ENCODE measurements at regions not wholly inside any gene's neighbourhood (a gene's known extent, or its start where the extent isn't known, plus 50 kb on each side); places are given as distances from the start of the nearest gene placed in this dataset.

GRCh38 chr1:222023025-222023424 is 281.1 kb upstream of the DUSP10 start:
- H3K36me3 ChIP-seq (replicated peaks; ENCODE audit: low read depth, low read length) = no peaks in the 10 kb centered on the region
- H4K20me1 ChIP-seq (ENCODE audit: insufficient read depth, low read length) = no peaks in the 10 kb centered on the region
- TF ChIP-seq, protein P1, sequence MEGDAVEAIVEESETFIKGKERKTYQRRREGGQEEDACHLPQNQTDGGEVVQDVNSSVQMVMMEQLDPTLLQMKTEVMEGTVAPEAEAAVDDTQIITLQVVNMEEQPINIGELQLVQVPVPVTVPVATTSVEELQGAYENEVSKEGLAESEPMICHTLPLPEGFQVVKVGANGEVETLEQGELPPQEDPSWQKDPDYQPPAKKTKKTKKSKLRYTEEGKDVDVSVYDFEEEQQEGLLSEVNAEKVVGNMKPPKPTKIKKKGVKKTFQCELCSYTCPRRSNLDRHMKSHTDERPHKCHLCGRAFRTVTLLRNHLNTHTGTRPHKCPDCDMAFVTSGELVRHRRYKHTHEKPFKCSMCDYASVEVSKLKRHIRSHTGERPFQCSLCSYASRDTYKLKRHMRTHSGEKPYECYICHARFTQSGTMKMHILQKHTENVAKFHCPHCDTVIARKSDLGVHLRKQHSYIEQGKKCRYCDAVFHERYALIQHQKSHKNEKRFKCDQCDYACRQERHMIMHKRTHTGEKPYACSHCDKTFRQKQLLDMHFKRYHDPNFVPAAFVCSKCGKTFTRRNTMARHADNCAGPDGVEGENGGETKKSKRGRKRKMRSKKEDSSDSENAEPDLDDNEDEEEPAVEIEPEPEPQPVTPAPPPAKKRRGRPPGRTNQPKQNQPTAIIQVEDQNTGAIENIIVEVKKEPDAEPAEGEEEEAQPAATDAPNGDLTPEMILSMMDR (IDR thresholded peaks at IDR 0.05; ENCODE audit: low read depth, low read length) = no peak
- TF ChIP-seq EZH2phosphoT487 (IDR thresholded peaks at IDR 0.05; ENCODE audit: low read depth) = no peak
- no peak overlapping the region for H3K4me2 ChIP-seq (ENCODE audit: low read length)
- no peak overlapping the region for H3K27ac ChIP-seq (ENCODE audit: low read length)
- H3K79me2 ChIP-seq (ENCODE audit: low read length) = no peaks in the 10 kb centered on the region
- no peak overlapping the region for H2AFZ ChIP-seq (ENCODE audit: low read depth, low read length)
- H3K9me3 ChIP-seq (ENCODE audit: insufficient read depth, low read length) = no peaks in the 10 kb centered on the region
- H3K4me3 ChIP-seq (ENCODE audit: low read length) = no peak overlapping the region
- no peaks in the 10 kb centered on the region for H3K27me3 ChIP-seq (ENCODE audit: low read depth, low read length)
- no peak overlapping the region for H3K9ac ChIP-seq (ENCODE audit: low read length)
- no peaks in the 10 kb centered on the region; the same call in 1 of the 2 replicates for H3K4me1 ChIP-seq (ENCODE audit: low read length)

DNA sequence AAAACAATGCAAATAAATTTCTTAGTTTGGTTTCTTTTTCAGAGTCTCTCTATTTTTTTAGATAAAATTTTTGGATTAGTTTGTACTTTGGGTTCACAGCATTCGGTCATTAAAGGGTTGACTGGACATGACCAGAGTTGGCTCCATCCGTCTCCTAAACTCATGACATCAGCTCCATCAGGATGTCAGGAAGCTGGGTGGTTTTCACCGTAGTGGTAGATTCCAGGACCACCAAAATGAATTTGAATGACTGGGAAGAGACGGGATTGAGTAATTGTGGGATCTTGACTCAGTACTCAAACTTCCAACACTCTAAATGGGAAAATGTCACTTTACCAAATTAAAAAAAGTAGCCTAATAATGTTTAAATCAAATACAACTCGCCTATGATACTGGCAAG is 279.2 kb upstream of the DUSP10 start:
- H3K9me3 ChIP-seq (ENCODE audit: insufficient read depth, low read length) = no peaks in the 10 kb centered on the region
- H4K20me1 ChIP-seq (ENCODE audit: insufficient read depth, low read length) = no peaks in the 10 kb centered on the region
- no peaks in the 10 kb centered on the region; the same call in 1 of the 2 replicates for H3K4me1 ChIP-seq (ENCODE audit: low read length)
- no peaks in the 10 kb centered on the region for H3K79me2 ChIP-seq (ENCODE audit: low read length)
- H3K27ac ChIP-seq (ENCODE audit: low read length) = no peak overlapping the region
- no peak overlapping the region for H3K4me3 ChIP-seq (ENCODE audit: low read length)
- H3K36me3 ChIP-seq (replicated peaks; ENCODE audit: low read depth, low read length) = no peaks in the 10 kb centered on the region
- TF ChIP-seq EZH2phosphoT487 (IDR thresholded peaks at IDR 0.05; ENCODE audit: low read depth) = no peak
- TF ChIP-seq, protein P1 (IDR thresholded peaks at IDR 0.05; ENCODE audit: low read depth, low read length) = no peak
- no peak overlapping the region for H2AFZ ChIP-seq (ENCODE audit: low read depth, low read length)
- H3K9ac ChIP-seq (ENCODE audit: low read length) = no peak overlapping the region
- H3K4me2 ChIP-seq (ENCODE audit: low read length) = no peak overlapping the region
- H3K27me3 ChIP-seq (ENCODE audit: low read depth, low read length) = no peaks in the 10 kb centered on the region

DNA sequence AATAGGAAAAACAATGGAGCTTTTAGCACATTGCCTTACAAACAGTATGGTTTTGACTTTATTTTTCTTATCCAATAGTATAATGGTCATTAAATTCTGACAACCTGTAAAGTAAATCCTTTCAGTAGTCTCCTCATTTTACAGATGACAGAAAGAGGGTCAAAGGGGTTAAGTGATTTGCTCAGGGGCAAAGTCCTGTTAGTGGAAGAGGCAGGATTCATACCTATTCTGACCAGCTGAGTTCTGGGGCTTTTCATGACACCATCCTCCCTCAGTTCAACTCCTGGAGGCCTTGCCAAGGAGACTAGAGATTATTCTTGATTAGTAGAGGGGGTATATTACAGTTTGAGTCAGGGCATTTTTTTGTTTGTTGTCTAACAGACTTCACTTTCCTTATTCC is 278.7 kb upstream of the DUSP10 start:
- H3K4me3 ChIP-seq (ENCODE audit: low read length) = no peak overlapping the region
- TF ChIP-seq, protein P1 (IDR thresholded peaks at IDR 0.05; ENCODE audit: low read depth, low read length) = no peak
- no peak for TF ChIP-seq EZH2phosphoT487 (IDR thresholded peaks at IDR 0.05; ENCODE audit: low read depth)
- H3K27ac ChIP-seq (ENCODE audit: low read length) = no peak overlapping the region
- H4K20me1 ChIP-seq (ENCODE audit: insufficient read depth, low read length) = no peaks in the 10 kb centered on the region
- H3K9me3 ChIP-seq (ENCODE audit: insufficient read depth, low read length) = no peaks in the 10 kb centered on the region
- no peak overlapping the region for H3K9ac ChIP-seq (ENCODE audit: low read length)
- no peak overlapping the region for H2AFZ ChIP-seq (ENCODE audit: low read depth, low read length)
- H3K36me3 ChIP-seq (replicated peaks; ENCODE audit: low read depth, low read length) = no peaks in the 10 kb centered on the region
- H3K4me2 ChIP-seq (ENCODE audit: low read length) = no peak overlapping the region
- no peaks in the 10 kb centered on the region; the same call in 1 of the 2 replicates for H3K4me1 ChIP-seq (ENCODE audit: low read length)
- no peaks in the 10 kb centered on the region for H3K27me3 ChIP-seq (ENCODE audit: low read depth, low read length)
- no peaks in the 10 kb centered on the region for H3K79me2 ChIP-seq (ENCODE audit: low read length)

- Histone ChIP-seq H3K9me3 (ENCODE audit: insufficient read depth, low read length) (no peaks in the 10 kb centered on the region), H3K9ac (ENCODE audit: low read length) (no peak overlapping the region), H3K27me3 (ENCODE audit: low read depth, low read length) (no peaks in the 10 kb centered on the region), H3K4me3 (ENCODE audit: low read length) (no peak overlapping the region), H4K20me1 (ENCODE audit: insufficient read depth, low read length) (no peaks in the 10 kb centered on the region), H3K79me2 (ENCODE audit: low read length) (no peaks in the 10 kb centered on the region), H3K36me3 (replicated peaks; ENCODE audit: low read depth, low read length) (no peaks in the 10 kb centered on the region), H3K4me1 (ENCODE audit: low read length) (no peaks in the 10 kb centered on the region; the same call in 1 of the 2 replicates), H3K27ac (ENCODE audit: low read length) (no peak overlapping the region), H3K4me2 (ENCODE audit: low read length) (no peak overlapping the region), H2AFZ (ENCODE audit: low read depth, low read length) (no peak overlapping the region)
- TF ChIP-seq EZH2phosphoT487 (IDR thresholded peaks at IDR 0.05; ENCODE audit: low read depth) = no peak
Observed at GRCh38 chr1:222019029-222019428, 277.1 kb upstream of the DUSP10 start.
